Frontal cortex (tissue), 3 donors: ENCODE measurements at regions not wholly inside any gene's neighbourhood (a gene's known extent, or its start where the extent isn't known, plus 50 kb on each side); places are given as distances from the start of the nearest gene placed in this dataset.
A peak's percentile ranks its signal among the peaks of the same experiment; 100 is the strongest.

Experiments used
- DNase-seq, 2 donors: peaks; one replicate each; pipeline ENCODE4 v3.0.0; 2012; ENCODE audit warnings: low spot score in 2 of 2
- FAIRE-seq: peaks from 2 replicates; lab custom pipeline; 2012; peaks lifted over from hg19 to GRCh38; lab: Jason Lieb, UNC
- donor health status: control.
- donor health status: control.
- donor health status: control.

DNA sequence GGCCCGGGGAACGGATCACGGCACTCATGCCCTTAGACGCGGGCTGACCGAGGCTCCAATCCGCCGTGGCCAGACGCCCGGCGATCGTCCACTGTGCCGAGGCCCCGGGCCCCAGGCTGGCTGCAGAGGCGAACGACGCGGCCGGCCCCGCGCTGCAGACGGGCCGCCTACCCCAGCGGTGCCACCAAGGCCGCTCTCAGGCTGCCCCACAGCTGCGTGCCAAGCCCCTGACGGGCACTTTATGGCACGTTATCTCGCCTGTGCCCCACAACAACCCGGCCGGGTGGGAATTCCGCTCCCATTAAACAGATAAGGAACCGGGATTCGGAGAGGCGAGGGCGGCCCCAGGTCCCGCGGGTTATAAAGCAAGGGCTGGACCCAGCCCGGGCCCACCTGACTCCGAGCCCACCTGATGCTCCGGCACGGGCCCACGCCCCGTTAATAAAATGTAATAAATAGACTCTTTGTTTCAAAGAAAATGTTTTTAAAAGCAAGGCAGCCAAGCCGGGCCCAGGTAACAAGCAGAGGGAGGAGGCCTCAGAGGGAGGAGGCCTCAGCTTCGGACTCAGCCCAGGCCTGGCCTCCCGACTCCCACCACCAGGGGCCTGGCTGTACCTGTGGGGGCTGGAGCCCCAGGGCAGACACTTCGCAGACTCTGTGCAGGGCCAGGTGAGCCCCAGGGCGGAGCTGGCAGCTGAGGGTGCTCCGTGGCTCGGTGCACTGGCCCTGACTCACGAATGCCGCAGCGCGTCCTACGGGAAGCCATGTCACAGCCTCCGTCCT is 79.7 kb downstream of the FOXL3 start:
- DNase-seq (no peak), FAIRE-seq (no peak)

GRCh38 chr7:370259-370625 is 80.3 kb downstream of the FOXL3 start:
- DNase-seq (no peak), FAIRE-seq (no peak)

DNA sequence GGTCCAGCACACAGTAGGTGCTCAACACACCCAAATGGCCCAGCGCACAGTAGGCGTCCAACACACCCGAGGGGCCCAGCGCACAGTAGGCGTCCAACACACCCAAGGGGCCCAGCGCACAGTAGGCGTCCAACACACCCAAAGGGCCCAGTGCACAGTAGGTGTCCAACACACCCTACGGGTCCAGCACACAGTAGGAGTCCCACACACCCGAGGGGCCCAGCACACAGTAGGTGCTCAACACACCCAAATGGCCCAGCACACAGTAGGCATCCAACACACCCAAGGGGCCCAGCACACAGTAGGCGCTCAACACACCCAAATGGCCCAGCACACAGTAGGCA is 80.8 kb downstream of the FOXL3 start:
- DNase-seq (no peak), FAIRE-seq (no peak)

GRCh38 chr7:371119-371778 is 81.3 kb downstream of the FOXL3 start:
- DNase-seq (peak in 1 of 2 donors; percentile 24), FAIRE-seq (no peak)

DNA sequence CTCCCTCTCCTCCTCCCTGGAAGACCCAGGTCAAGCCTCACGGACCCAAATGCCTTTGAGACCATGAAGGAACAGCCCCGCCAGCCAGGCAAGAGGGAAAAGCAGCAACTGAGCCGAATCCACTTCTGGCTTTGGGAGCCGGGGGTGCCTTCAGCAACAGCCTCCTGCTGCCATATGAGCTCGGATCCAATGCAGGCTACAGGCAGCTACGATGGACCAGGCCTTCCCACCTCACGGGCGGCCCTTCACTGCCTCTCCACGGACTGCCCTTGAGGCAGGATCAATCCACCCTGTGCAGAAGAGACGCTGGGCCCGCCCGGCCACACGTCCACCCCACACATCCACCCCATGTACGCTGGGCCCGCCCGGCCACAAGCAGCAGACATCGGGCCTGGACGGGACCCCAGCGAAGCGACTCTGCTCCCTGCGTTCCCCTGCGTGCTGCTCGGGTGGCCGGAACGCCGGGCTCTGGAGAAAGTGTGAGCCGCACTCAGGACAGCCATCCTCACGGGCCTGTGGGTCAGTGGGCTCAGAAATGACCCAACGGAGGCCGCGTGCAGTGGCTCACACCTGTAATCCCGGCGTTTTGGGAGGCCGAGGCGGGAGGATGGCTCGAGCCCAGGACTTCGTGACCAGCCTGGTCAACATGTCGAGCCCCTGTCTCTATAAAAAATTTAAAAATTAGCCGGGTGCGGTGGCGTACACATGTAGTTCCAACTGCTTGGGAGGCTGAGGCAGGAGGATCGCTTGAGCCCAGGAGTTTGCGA is 82.0 kb downstream of the FOXL3 start:
- no peak for DNase-seq
- no peak for FAIRE-seq

DNA sequence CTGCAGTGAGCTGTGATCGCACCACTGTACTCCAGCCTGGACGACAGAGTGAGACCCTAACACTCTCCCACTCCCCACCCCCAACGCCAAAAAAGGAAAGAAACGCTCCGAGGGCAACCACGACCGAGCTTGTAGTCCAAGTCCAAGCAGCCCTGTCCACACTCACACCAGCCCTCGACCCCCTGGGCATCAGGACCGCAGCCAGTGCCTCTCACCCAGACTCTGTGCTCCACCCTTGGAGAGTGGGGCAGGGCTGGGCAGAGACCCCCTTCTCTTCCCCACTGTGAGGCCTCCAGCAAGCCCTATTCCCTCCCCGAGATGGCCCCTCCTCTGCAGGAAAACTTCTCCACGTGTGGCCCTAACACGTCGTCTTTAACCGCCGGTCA is 82.6 kb downstream of the FOXL3 start:
- no peak for FAIRE-seq
- no peak for DNase-seq

DNA sequence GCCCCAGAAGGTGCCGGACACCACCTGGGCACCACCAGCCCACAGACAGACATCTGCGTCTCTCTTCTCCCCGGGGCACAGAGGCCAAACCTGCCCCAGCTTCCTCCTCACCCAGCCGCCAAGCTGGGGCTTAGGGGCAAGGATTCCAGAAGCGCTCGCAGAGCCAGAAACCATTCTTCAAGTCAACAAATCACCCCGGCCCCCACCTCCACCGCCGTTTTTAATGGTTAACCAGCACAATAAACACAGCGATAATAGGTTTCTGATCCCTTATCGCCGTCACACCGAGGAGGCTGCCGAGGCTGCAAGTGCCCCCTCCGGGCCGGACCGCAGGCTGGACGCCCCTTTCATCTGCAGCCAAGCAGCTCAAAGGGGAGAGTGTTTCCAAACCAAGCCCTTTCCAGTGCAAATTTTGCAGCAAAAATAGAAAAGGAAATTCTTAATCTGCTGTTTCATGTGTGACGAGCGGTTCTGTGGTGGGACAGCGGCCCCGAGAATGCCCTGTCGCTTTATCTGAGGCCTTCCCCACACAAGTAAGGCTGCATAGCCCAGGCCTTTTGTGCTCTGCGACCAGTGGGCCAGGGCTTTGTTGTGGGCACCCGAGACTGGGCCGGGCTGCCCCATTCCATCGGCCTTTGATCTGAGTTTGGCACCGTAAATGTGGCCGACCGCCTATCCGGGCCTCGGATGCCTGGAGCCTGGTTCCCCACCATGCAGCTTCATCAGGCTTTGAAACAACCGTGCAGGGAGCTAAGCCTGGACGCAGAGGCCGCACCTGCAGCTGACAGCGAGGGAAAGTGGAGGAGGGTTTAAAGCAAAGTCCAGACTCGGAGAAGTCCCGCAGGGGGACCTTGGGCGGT is 83.2 kb downstream of the FOXL3 start:
- FAIRE-seq, result no peak
- DNase-seq, result peak in 1 of 2 donors; percentile 30

- DNase-seq (peak in 1 of 2 donors; percentile 44), FAIRE-seq (no peak)
Observed at GRCh38 chr7:373818-374705, 84.1 kb downstream of the FOXL3 start.

- no peak for DNase-seq
- FAIRE-seq, result no peak
Observed at GRCh38 chr7:374706-375311, 84.8 kb downstream of the FOXL3 start.

- FAIRE-seq (no peak), DNase-seq (no peak)
Observed at GRCh38 chr7:375321-375831, 85.4 kb downstream of the FOXL3 start.

DNA sequence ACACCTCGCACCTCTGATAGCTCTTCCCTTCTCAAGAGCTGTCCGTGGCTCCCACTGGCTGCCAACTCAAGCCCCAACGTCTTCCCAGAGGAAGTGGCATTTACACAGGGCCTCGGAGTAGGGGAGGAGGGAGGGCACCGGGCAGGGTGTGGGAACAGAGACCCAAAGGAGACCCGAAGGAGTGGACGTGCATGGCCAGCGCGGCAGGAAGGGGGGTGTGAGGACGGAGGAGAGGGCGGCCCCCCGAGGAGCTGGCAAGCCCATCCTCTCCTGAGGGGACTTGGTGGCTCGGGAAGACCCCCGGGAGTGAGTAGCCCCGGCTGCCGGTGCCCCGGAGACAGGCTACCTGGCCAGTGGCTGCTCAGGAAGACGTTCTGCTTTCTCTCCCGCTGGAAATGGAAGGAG is 85.9 kb downstream of the FOXL3 start:
- FAIRE-seq (no peak), DNase-seq (no peak)

- FAIRE-seq (no peak), DNase-seq (no peak)
Observed at GRCh38 chr7:376306-377079, 86.5 kb downstream of the FOXL3 start.

DNA sequence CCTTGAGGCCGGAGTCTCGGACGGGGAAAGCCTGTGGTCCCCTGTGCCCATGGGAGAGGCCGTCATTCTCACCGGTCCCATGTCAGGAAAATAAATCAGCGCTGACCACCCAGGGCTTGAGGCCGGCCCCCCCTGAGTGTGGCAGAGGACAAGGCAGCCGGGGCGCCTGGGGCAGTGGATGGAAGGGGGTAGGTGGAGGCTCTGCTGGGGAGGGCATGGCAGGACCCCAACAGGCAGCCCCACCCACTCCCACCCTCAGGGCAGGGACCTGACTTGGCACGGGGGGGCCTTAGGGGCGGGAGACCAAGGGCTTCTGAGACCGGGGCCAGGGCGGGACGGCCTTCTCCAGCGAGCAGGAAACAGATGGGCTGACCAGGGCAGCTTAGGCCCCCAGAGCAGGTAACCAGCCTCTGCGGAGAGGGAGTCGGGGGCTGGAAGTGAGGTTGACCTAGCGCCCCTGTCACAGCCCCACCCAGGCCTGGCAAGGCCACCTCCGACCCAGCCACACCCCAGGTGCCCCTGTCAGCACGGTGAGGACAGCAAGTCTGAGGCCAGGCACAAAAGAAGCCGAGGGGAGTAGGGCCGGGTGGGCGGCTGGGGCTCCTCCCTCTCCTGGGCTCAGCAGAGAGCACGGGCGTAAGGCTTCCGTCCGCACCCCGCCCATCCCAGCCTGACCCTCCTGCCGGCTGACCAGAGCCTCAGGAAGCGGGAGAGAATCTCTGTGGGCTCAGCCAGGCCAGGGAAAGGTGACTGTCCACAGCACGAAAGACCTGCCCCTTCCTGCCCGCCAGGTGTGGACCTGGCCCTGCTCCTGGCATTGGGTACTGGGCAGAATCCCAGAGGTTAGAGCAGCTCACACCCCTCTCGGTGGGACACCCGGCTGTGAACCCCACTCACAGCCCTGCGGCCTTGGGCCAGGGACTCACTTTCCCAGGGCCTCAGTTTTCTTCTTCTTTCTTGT is 87.4 kb downstream of the FOXL3 start:
- FAIRE-seq (no peak), DNase-seq (no peak)

GRCh38 chr7:378041-378420 is 88.1 kb downstream of the FOXL3 start:
- FAIRE-seq, result no peak
- no peak for DNase-seq

- FAIRE-seq (no peak), DNase-seq (no peak)
Observed at GRCh38 chr7:378551-379455, 88.8 kb downstream of the FOXL3 start.
